Liver (tissue), 3 donors: ENCODE measurements at regions not wholly inside any gene's neighbourhood (a gene's known extent, or its start where the extent isn't known, plus 50 kb on each side); places are given as distances from the start of the nearest gene placed in this dataset.

Source experiments
- CTCF ChIP-seq: fragments of 150-350 bp; IDR thresholded peaks from 2 replicates; pipeline ENCODE4 v1.5.1; 2017; ENCODE audit warnings: improper control_type of control experiment, low read depth, low read length; ENCODE audit not compliant: missing input control
- FOXA1 ChIP-seq: IDR thresholded peaks from 2 replicates; pipeline ENCODE4 v1.6.1; 2016; ENCODE audit warnings: antibody characterized with exemption
- REST ChIP-seq: IDR thresholded peaks from 2 replicates; pipeline ENCODE4 v1.6.1; 2016; ENCODE audit warnings: antibody characterized with exemption, mild to moderate bottlenecking
- SP1 ChIP-seq: IDR thresholded peaks from 2 replicates; pipeline ENCODE4 v1.6.1; 2018; ENCODE audit warnings: antibody characterized with exemption, mild to moderate bottlenecking
- TAF1 ChIP-seq: conservative IDR thresholded peaks from 2 replicates; pipeline ENCODE4 v1.6.1; 2016; ENCODE audit warnings: antibody characterized with exemption, mild to moderate bottlenecking
- YY1 ChIP-seq: IDR thresholded peaks from 2 replicates; pipeline ENCODE4 v1.6.1; 2016; ENCODE audit warnings: antibody characterized with exemption, mild to moderate bottlenecking
- donor health status: healthy.
- donor health status: healthy.

- TF ChIP-seq FOXA1: no peak
- no peak for TF ChIP-seq CTCF
- TF ChIP-seq REST: no peak
- TF ChIP-seq TAF1: no peak
- TF ChIP-seq YY1: no peak
- no peak for TF ChIP-seq SP1
These were observed 99.2 kb upstream of the ID4 start for GRCh38 chr6:19738010-19738409.
